HepG2 (cell line): ENCODE measurements at regions not wholly inside any gene's neighbourhood (a gene's known extent, or its start where the extent isn't known, plus 50 kb on each side); places are given as distances from the start of the nearest gene placed in this dataset.

Source experiments
- FOSL1 ChIP-seq: sonication (generic); formaldehyde crosslinking; IDR thresholded peaks from 2 replicates; pipeline ENCODE4 v1.9.0; 2021; ENCODE audit warnings: missing genetic modification reagents, borderline replicate concordance
- JUND ChIP-seq: sonication (generic); formaldehyde crosslinking; IDR thresholded peaks from 2 replicates; pipeline ENCODE4 v1.8.0; 2022; ENCODE audit warnings: mild to moderate bottlenecking, missing genetic modification reagents
- MTA1 ChIP-seq: sonication (generic); formaldehyde crosslinking; IDR thresholded peaks from 2 replicates; pipeline ENCODE4 v1.4.0; 2020; ENCODE audit warnings: missing genetic modification reagents, mild to moderate bottlenecking, borderline replicate concordance
- MYNN ChIP-seq: sonication (generic); formaldehyde crosslinking; IDR thresholded peaks from 2 replicates; pipeline ENCODE4 v1.4.0; 2020; ENCODE audit warnings: mild to moderate bottlenecking, low read depth, missing genetic modification reagents
- PLSCR1 ChIP-seq: sonication (generic); formaldehyde crosslinking; IDR thresholded peaks from 2 replicates; pipeline ENCODE4 v1.5.0; 2020; ENCODE audit warnings: missing genetic modification reagents, mild to moderate bottlenecking, borderline replicate concordance
- RELA ChIP-seq: sonication (generic); formaldehyde crosslinking; IDR thresholded peaks from 2 replicates; pipeline ENCODE4 v1.4.0; 2020; ENCODE audit warnings: missing genetic modification reagents
- TBL1XR1 ChIP-seq: fragments of 150-350 bp; IDR thresholded peaks from 2 replicates; pipeline ENCODE4 v1.6.1; 2014; ENCODE audit warnings: borderline replicate concordance, low read length; ENCODE audit not compliant: partially characterized antibody
- ZBTB7B ChIP-seq: sonication (generic); formaldehyde crosslinking; IDR thresholded peaks from 2 replicates; pipeline ENCODE4 v1.4.0; 2020; ENCODE audit warnings: missing genetic modification reagents
- ZZZ3 ChIP-seq: sonication (generic); formaldehyde crosslinking; IDR thresholded peaks from 2 replicates; pipeline ENCODE4 v1.4.0; 2020; ENCODE audit warnings: missing genetic modification reagents, mild to moderate bottlenecking, borderline replicate concordance
- TF ChIP-seq, protein P1 (sequence below): sonication (generic); formaldehyde crosslinking; IDR thresholded peaks from 2 replicates; pipeline ENCODE4 v1.5.0; 2020; ENCODE audit warnings: mild to moderate bottlenecking, missing genetic modification reagents, moderate library complexity
- TF ChIP-seq, protein P2 (sequence below): IDR thresholded peaks from 2 replicates; pipeline ENCODE4 v1.6.1; 2016

DNA sequence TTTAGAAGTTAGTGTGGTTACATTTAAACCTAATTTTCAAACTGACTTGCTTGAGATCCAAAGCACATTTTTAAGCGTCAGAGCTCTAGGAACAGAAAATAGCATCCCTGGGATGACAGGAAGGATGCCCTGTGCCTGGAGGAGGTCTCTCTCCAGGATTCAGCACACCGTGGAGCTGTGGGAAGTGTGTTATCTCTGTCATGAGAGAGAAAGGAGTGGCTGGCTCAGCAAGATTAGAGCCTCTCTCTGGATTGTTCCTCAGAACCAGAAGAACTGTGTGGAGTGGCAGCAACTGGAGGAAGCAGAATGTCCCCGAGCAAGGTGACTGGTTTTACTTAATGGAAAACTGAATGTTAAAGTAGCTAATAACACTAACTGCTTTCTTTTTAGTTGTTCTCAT, 233.6 kb upstream of the TGFBR2 start:
- TF ChIP-seq ZZZ3, result no peak
- TF ChIP-seq MTA1 (CRISPR knock-in tag), result no peak
- TF ChIP-seq MYNN (CRISPR knock-in tag), result no peak
- TF ChIP-seq TBL1XR1, result no peak
- TF ChIP-seq ZBTB7B (CRISPR knock-in tag), result no peak
- no peak for TF ChIP-seq RELA (CRISPR knock-in tag)
- TF ChIP-seq, protein P1, sequence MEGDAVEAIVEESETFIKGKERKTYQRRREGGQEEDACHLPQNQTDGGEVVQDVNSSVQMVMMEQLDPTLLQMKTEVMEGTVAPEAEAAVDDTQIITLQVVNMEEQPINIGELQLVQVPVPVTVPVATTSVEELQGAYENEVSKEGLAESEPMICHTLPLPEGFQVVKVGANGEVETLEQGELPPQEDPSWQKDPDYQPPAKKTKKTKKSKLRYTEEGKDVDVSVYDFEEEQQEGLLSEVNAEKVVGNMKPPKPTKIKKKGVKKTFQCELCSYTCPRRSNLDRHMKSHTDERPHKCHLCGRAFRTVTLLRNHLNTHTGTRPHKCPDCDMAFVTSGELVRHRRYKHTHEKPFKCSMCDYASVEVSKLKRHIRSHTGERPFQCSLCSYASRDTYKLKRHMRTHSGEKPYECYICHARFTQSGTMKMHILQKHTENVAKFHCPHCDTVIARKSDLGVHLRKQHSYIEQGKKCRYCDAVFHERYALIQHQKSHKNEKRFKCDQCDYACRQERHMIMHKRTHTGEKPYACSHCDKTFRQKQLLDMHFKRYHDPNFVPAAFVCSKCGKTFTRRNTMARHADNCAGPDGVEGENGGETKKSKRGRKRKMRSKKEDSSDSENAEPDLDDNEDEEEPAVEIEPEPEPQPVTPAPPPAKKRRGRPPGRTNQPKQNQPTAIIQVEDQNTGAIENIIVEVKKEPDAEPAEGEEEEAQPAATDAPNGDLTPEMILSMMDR (CRISPR knock-in tag), result no peak
- TF ChIP-seq, protein P2, sequence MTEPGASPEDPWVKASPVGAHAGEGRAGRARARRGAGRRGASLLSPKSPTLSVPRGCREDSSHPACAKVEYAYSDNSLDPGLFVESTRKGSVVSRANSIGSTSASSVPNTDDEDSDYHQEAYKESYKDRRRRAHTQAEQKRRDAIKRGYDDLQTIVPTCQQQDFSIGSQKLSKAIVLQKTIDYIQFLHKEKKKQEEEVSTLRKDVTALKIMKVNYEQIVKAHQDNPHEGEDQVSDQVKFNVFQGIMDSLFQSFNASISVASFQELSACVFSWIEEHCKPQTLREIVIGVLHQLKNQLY (CRISPR knock-in tag), result no peak
- no peak for TF ChIP-seq PLSCR1 (CRISPR knock-in tag)
- TF ChIP-seq JUND, result no peak
- TF ChIP-seq FOSL1 (CRISPR knock-in tag), result no peak
